DMS53 treated with DMSO at 0.1 percent for 48 hours (cell line): ENCODE measurements at regions not wholly inside any gene's neighbourhood (a gene's known extent, or its start where the extent isn't known, plus 50 kb on each side); places are given as distances from the start of the nearest gene placed in this dataset.

Source experiments
- DNase-seq: peaks from one replicate; lab custom pipeline; 2025; ENCODE audit not compliant: unreplicated experiment; lab: John Stamatoyannopoulos, UW

- DNase-seq = no peak
Measured at GRCh38 chr13:27673911-27674310, 52.2 kb downstream of the POLR1D start.

DNA sequence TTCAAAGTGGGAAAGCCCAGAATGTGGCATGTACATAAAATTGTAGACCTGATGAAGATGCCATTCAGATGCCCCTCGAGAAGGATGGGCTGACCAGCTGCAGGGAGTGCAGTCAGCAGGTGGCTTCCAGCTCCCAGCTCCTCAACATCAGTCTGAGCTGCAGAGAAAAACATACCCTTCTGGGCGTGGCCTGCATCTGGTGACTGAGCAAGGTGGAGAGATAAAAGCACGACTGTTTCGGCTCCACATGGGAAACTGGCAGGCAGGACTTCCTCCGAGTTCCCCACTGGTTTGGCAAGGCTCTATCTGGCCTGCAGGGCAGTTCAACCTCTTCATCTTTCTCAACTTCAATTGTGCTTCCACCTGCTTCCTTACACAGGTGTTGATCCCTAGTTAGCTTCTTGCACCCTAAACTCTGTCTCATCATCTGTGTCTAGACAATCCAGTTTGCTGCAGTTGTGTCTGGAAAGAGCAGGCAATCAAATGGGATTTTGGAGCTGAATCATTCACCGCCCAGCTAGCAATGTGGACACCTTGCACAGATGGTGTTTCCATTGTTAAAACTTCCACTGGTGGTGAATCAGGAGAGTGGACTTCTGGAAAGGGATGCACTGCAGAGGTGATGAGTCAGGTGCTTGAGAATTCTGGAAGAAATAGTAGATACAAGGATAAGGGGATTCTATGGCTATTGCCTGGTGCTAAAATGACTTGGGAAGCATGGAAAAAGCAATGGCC lies 56.8 kb downstream of the POLR1D start:
- DNase-seq = no peak

- no peak for DNase-seq
Measured at GRCh38 chr13:27679396-27679795, 57.7 kb downstream of the POLR1D start.

DNA sequence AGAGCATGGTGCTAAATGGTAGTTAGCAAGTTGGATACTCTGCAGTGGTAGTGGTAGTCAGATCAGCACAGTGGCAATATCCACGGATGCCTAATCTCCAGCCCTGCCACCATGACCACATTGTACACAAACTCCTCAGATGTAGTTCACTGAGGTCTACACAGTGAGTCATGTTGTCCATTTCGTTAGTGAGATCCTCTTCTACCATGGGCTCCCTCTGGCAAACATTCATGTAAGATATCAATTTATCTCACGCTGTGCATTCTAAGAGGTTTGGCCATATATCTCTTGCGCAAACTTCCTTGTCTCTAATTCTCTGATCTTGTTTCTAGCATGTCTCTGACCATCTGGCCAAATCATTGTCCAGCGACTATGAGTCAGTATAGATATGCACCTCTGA lies 58.2 kb downstream of the POLR1D start:
- DNase-seq = no peak

- DNase-seq = no peak
Measured at GRCh38 chr13:27680465-27680864, 58.8 kb downstream of the POLR1D start.

DNA sequence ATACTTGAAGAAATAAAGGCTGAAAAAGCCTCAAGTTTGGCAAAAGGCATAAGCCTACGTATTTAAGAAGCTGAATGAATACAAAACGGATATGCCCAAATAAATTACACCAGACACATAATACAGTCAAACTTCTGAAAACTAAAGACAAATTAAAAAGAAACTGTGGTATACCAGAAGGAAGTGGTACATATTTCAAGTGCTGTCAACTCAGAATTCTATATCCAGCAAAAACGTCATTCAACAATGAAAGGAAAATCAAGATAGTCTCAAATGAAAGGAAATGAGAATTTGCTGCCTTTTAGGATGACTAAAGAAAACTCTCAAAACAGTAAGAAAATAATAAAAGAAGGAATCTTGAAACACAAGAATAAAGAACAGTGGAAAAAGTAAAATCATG lies 69.5 kb downstream of the POLR1D start:
- no peak for DNase-seq

GRCh38 chr13:27696731-27697130 lies 75.0 kb downstream of the POLR1D start:
- DNase-seq = no peak

DNA sequence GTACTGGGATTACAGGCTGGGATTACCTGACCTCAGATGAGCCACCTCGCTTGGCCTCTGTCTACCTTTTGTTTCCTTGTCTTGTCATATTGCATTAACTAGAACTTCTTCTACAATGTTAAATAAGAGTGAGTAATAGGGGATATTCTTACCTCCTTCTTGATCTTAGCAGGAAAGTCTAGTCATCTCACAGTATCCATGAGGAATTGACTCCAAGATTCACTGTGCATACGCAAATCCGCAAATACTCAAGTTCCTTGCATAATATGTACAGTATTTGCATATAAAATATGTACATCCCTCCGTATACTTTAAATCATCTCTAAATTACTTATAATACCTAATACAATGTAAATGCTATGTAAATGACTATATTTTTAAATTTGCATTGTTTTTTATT lies 78.3 kb downstream of the POLR1D start:
- no peak for DNase-seq

DNA sequence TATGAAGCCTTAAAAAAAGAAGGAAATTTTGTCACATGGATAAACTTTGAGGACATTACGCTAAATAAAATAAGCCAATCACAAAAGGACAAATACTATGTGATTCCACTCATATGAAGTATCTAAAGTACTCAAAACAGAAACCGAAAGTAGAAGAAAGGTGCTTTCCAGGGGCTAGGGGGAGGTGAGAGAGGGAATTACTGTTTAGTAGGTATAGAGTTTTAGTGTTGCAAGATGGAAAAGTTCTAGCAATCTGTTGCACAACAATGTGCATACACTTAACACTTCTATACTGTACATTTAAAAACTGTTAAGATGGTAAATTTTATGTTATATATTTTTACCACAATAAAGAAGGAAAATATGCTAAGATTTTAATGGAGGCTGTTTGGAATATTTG lies 83.0 kb downstream of the POLR1D start:
- DNase-seq = no peak

DNA sequence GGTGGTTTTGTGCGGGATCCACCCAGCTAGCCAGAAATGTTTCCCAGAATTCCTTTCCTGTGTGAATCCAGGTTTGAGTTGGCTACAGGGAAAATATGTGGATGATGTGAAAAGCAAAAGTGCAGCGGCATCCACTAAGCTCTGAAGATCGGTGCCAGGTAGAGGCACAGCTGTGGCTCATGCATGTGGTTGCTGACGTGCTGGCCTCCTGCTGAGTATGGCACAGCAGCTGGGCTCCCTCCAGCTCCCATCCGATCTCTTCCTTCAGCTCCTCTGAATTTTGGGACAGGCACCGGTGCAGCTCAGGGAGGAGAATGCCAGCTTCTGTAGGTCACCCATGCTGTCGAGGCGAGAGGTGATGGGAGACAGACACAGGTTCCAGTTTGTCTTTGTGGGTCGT lies 84.0 kb upstream of the GSX1 start:
- DNase-seq = no peak

DNA sequence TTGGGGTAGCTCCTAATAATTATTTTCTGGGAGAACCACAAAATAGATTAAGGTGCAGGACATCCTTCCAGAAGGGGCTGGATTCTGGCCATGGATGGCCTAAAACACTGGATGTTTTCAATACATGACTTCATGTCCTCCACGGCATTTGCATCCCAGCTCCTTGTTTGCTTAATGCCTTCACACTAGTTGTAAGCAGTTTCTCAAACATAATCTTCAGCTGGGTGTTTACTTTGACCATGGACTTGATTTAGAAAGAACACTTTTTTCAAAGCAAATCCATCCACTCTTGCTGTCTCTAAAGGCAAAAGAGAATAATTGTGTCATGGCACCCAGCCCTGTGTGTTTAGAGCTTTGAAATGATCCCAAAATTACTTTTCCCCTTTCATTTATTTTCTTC lies 82.5 kb upstream of the GSX1 start:
- DNase-seq = no peak

- DNase-seq = peak; percentile 9
Measured at GRCh38 chr13:27712421-27712820, 79.9 kb upstream of the GSX1 start.

DNA sequence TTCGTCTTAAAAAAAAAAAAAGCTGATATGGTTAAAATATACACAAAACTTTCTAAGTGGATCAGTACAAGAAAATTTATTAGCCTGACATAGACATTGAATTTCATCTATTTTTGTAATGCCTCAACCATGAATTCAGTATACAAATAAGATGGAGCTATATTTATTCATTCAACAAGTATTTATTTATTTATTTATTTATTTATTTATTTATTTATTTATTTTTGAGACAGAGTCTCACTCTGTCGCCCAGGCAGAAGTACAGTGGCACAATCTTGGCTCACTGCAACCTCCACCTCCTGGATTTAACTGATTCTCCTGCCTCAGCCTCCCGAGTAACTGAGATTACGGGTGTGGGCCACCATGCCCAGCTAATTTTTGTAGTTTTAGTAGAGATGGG lies 78.5 kb upstream of the GSX1 start:
- no peak for DNase-seq

- no peak for DNase-seq
Measured at GRCh38 chr13:27721681-27722080, 70.6 kb upstream of the GSX1 start.

GRCh38 chr13:27728271-27728670 lies 64.0 kb upstream of the GSX1 start:
- DNase-seq = no peak

GRCh38 chr13:27730191-27730590 lies 62.1 kb upstream of the GSX1 start:
- DNase-seq = no peak
